NCI-H1436 treated with DMSO at 0.1 percent for 48 hours (cell line): ENCODE measurements at regions not wholly inside any gene's neighbourhood (a gene's known extent, or its start where the extent isn't known, plus 50 kb on each side); places are given as distances from the start of the nearest gene placed in this dataset.

ENCODE experiments used
- DNase-seq: peaks from one replicate; lab custom pipeline; 2025; lab: John Stamatoyannopoulos, UW

DNA sequence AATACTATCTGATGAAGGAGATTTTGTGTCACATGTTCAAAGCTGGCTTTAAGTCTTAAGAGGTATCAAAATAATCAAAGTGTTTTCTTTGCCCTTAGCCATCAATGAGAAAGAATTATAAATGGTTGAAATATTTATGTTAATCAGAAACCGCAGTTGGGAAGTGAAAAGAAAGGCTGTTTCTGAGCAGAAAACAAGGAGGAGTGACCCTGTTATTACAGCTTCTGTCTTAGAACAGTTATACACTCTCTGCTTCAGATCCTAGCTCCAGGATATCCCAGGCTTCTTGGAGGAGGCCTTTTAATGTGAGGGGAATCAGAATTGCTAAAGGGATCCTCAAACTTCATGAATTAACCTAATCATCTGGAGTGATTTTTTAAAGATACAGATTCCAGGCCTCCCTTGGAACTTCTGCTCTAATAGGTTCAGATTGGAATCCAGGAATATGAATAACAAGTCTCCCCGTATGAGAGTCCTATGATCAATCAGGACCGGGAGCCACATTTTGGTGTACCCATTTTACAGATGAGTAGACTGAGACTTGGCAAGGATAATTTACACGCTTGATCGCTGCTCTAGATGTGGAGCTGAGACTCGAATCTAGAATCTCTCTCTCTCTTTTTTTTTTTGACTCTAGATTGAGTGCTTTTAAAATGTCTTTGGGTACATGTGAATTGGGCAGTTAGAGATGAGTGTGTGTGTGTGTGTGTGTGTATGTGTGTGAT is 50.8 kb upstream of the JAG1 start:
- DNase-seq, result no peak

DNA sequence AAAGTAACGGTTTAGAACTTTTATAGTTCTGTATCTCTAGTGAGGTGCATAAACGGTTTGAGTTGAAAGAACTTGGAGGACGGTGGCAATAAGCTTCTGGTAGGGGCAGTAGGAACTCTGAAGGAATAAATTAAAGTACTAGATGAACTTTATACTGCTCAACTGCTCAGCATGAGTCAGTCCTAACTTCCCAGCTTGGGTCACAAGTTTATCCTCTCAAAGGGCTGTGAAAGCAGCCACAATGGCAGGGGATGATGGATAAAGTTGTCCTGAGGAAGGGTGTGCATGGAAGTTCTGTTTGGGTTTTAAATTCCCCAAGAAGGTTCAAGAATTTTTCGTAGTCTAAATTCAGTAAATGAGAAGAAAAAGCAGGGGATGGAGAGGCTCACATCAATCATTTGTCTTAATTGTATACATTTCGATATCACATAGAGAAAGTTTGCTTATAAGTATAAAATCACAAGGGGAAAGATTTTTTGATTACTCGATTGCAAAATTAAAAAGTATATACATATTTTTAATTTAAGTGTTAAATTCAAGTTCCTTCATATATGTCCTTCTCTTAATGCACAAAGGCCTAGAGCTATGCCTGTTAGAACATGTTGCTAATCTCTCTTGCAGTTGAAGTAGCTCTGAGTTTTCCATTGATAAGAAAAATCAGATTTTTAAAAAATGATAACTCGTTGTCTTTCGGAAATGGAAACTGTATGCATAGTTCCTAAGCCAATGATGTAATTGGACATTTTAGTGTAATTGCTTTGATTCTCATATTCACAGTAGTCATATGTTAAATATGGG is 55.3 kb upstream of the JAG1 start:
- no peak for DNase-seq

DNA sequence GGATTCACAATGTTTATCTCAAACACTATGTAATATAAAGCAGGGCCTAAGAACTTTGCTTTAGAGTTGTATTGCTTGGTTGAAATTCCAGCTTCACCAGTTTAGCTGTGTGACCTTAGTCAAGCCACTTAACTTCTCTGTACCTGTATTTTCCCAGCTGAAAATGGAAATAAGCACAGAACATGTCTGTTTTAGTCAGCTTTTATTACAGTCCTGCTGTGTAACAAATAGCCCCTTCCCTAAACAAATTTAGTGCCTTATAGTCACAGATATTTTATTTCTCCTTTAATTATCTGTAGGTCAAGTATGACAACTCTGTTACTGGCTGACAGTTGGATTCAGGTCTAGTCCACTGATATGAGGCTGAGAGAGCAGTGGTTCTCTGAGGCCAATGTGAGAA is 56.0 kb upstream of the JAG1 start:
- DNase-seq, result no peak

DNA sequence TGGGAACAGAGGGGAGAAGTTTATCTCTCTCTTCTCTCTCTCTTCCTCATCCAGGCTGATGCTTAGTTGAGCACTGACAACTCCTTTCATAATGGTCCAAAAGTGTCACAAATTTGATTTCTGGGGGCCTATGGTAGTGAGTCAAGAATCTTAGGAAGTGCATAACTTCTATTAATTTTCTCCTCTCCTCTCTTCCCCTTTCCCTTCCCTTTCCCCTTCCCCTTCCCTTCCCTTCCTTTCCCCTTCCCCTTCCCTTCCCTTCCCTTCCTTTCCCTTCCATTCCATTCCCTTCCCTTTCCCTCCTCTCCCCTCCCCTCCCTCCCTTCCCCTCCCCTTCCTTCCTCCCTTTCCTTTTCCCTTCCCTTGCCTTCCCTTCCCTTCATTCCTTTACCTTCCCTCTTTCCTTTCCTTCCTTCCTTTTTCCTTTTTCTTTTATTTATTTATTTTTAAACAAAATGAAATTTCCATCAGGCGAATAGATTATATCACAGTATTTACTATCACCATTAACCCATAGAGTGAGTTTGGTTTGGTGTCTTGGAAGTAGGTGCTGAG is 56.9 kb upstream of the JAG1 start:
- DNase-seq, result no peak

DNA sequence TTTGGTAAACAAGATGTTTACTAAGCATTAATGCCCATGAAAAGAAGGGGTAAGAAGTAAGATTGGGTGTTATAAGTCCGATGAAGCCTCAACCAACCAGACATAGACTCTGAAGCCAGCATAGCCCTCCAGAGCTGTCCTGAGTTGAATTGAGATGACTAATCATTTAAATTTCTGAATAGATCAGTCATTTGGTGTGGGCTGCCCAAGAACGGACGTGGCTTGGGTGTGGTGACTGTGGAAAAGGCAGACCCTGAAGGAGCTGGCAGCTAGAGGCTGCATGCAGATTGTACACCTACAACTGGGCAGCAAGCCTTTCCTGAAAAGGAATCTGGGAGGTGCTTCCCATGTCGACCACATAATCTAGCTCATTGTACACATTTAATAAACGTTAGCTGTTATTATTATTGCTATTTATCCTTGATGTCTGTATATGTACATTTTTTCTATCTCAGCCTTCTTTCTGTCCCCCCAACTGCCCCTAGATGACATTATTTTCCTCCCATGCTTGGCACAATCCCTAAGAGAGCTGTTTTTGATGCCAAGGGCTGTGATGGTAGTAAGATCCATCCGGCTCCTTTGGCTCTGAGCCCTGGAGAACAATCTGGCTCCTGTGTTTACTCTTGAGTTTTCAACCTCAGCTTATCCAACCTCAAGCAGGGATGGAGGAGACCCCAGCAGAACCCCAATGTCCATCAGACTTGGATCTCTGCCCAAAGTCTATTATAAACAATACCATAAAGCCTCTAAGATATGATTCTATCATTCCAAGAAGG is 57.6 kb upstream of the JAG1 start:
- DNase-seq, result no peak

DNA sequence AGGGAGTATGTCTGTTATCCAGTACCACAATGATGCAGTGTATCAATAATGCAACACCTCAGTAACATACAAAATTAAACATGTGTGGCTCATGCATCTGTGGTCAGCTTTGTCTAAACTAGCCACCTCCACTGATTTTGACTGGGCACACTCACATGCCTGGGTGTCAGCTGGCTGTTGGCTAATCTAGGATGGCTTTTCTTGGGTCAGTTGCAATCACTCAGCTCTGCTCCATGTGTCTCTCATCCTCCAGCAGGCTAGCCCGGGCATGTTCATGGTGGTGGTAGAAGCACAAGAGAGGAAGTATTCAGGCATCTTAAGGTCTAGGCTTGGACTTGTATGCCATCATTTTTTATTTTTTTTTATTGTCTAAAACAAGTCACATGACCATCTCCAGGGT is 59.3 kb upstream of the JAG1 start:
- DNase-seq, result no peak

DNA sequence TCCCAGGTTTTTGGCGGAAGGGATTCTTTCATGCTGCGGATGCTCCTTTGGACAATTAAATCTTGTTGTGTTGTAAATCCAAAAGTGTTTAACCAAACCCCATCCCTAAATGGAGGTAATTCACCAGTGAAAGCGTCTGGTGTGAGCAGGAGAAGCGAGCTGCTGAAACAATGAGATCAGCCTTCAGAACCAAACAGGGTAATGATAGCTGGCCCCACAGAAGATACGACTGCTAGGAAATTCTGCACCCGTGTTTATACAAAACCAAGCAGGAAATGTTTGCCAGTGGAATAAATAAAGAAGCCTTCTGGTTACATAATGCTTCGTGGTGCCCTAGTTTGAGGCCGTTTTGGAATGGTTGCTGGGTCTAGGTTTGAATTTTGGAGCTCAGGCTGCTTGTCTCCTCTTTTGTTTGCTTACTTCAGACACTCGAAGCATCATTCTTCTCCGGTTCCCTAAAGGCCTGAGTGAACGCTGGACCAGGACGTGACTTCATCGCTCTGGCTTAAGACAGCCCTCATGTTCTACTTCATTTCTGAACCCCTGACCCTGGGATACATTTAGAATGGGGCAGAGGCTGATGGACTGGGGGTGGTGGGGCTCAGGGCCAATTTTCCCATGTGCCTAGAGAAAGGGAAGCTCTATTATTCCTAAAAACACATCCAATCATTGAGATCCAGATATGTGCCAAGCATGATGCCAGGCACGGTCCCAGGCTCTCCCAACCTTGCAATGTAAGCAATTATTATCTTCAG is 61.6 kb upstream of the JAG1 start:
- DNase-seq, result no peak

DNA sequence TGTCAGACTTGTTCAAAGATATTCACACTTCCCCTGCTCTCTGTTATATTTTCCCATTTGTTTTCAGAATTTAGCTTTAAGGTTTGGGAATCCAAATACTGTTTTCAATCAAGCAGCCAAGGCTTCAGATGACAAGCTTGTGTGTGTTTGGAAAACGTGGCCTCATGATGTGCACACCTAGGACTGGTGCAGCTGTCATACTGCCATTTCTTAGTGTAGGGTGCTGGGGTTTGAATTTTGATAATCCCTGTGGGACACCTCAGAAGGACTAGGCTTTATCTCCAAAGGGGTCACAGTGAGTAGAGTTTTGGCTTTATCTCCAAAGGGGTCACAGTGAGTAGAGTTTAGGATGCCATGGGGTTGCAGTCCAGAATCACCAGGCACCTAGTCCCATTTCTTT is 65.3 kb upstream of the JAG1 start:
- no peak for DNase-seq

DNA sequence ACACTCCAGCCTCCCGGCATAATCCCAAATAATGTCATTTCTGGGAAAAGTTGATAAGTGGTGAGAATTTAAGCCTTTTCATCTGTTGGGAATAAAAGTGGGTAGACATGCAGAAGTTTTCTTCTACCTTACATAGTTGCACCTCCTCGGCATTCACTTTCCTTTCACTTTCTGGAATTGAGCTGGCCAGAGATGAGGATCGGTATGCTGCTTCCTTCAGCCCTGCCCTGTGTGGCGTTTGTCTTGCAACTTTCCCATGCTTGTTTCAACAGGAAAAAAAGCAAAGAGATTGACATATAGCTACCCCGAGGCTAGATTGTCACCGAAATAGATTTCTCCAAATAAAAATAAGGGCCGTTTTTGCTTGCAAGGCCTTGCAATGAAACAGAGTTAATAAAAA is 65.8 kb upstream of the JAG1 start:
- no peak for DNase-seq

DNA sequence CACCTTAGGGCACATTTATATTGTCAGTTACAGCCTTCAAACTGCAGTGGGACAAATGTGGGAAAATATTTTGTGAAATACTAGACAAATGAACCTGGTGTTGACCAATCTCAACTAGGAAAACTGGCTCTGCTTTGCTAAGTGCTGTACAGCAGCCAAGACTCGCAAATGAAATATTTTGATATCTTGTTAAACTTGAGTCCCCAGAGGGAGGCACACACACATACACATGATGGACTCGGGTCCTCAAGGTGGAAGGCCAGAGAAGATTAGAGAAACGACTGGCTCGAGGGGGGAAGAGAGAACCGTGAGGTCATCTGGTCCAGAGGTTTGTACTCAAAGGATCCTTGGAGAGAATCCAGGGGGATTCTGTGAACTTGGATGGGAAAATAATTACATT is 67.3 kb upstream of the JAG1 start:
- DNase-seq, result no peak

DNA sequence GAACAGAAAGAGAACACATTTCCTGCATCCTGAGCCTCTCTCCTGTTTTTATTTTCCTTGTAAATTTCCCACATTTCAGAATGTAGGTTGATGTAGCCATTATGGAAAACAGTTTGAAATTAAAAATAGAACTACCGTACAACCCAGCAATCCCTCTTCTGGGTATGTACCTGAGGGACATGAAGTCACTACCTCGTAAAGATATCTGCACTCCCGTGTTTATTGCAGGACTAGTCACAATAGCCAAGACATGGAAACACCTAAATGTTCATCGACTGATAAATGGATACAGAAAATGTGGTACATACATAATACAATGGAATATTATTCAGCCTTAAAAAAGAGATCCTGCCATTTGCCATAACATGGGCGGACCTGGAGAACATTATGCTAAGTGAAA is 72.0 kb upstream of the JAG1 start:
- no peak for DNase-seq

DNA sequence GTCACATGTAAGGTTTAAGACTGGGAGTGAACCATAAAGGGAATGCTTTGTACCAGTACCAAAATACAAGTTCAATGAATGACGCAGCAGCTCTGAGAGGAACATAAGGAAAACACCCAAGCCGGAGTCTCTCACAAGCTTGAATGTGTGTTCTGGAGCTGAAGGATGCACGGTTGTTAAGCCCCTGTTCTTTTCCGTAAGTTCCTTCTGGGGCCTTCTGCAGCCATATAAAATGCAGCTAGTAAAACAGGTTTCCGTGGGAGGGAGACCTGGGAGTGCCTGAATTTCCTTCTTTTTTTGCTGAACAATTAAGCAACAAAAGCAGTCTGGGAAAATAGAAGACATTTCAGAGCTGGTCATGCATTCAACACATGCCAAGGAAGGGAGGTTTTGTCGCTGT is 73.2 kb upstream of the JAG1 start:
- DNase-seq, result no peak

DNA sequence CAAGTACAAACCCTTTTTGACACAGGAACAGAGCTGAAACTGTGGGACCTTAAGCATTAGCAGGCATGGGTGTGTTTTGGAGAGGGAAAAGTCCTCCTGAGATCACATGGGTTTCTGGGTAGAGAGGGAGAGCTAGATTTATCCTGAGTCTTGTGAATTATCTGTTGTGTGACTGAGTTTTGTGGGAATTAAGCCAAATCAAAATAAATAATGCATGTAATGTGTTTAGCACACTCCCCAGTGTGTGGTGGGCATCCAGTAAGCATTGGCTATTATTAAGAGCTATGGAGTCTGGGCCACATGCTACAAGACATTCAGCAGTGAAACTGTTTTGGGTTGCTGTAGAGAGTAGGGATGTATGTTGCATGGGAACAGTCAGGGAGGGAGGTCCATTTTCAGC is 75.3 kb upstream of the JAG1 start:
- no peak for DNase-seq

DNA sequence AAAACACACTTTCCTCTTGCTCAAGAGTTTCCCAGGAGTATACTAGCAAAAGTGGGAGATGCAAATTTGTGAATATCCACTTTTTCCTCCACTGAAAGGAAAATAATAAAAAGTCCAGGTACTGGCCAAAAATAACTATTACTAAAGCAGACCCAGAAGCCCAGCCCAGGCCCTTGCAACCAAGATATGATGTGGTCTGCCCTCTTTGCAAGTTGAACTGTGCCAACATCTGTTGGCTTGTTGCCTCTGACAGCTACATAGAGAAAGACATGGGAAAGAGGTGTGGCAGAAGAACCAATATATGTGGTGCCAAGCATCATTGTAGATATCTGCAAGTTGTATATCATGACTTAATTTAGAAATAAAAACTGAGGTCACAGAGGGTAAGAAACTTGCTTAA is 78.4 kb upstream of the JAG1 start:
- DNase-seq, result no peak

DNA sequence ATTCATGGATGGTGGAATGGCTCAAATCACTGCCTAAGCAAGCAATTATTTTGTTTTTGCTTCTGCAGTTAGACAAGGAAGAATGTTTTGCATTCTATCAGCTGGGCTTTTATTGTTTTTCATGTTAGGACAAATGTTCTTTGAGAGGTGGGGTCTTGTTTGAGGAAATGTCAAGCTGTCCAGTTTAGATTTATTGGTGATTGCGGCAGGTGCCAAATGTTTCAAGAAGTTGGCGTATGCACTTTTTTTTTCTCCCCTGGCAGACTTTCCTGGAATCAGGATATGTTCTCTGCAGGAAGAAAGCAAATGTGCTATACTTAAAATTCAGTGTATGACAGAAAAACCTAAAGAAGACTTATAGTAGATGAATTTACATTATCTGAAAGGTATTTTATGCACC is 81.0 kb upstream of the JAG1 start:
- DNase-seq, result no peak

DNA sequence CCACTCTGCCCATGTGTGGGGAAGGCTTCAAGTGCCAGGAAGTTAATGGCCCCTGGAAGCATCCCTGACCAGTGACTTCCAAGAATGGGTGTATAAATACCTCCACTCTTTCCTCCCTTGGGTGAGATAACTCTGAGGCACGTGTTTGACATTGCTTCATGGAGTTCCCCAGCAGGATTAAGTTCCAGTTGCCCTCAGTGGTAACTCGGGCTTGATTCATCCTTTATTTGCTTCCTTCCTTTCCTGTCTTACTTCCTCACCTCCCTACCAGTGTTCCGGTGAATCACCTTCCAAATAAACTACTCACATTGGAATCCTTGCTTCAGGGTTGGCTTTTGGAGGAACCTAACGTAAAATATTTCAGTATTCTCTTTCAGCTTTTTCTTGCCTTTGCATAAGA is 84.6 kb upstream of the JAG1 start:
- DNase-seq, result no peak

DNA sequence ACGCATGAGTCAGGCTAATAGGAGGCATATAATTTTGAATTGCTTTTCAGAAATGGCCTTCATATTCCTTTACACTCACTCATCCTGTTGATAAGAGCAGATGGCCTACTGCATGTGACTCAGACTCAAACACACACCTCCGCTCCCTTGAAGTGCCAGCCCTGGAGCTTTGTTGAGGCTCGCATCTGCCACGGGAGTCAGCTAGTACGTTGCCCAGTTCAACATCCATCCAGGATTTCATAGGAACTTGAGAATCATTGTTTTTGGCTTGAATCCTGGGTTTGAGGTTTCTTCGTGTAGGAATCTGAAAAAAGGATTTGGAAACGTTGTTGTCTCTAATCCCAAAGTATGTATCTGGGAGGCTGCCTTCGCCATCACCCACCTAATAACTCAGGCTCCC is 87.4 kb upstream of the JAG1 start:
- DNase-seq, result no peak

DNA sequence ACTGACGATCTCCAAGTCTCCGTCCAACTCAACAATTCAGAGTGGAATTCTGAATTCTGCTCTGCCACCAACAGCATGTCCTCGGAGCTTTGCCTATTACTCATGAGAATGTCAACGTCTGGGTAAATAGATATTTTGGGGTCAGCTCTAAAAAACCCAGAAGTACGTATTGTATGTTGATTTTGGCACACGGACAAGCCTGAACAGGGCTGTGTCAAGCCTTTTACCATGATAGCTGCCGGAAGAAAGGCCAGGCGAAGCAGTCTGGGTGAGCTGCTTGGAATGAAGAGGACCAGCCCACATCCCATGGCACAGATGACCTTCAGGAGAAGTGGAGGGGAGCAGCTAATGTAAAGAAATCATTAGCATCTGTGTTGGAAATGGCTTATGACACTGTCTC is 88.0 kb upstream of the JAG1 start:
- no peak for DNase-seq

DNA sequence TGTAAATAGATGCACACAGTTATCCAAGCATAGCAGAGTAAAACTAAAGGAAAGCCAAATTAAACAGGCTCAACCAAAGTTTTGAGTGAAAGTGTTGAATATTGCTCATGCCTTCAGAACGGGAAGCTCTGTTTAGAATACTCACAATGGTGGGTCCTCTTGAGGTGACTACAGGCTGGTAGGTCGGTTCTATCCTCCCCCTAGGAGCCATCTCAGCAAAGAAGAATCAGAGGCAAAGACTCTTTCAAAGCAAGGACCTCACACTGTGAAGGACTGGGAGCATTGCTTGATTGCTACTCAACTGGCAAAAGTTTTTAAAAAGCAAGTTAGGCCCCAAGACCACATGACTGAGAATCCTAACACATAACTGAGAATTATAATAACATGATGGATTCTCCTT is 88.4 kb upstream of the JAG1 start:
- no peak for DNase-seq

DNA sequence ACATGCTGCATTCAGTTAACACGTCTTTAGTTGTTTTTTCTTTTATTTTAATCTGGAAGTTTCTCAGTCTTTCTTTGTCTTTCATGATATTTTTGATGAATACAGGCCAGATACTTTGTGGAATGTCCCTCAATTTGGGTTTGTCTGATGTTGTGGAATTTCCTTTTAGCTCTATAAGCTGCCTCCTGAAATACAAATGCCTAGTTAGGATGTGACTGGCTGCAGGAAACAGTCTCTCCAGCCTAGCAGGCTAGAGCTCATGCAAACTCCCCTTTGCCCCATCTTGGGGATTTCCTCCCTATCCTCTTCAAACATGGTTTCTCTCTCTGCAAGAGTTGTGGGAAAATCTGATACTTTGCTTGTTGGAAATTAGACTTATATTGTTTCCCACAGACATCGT is 89.3 kb upstream of the JAG1 start:
- DNase-seq, result no peak

DNA sequence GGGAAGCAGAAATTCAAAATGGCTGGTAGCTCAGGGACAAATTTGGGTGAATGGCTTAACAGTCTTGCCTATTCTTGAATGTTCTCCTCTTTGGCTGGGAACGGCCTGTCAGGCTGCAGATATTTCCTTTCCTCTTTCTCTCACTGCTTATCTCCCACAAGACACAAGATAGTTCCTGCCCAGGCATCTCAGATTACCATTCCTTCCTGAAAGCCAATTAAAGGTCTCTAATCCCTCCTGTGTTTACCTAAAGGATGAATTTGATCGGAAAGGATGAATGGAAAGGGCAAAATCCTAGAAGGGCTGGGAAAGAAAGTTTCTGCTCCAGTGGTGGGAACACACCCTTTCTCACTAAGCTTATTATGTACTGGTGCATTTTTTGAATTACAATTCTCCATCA is 95.9 kb upstream of the JAG1 start:
- no peak for DNase-seq

DNA sequence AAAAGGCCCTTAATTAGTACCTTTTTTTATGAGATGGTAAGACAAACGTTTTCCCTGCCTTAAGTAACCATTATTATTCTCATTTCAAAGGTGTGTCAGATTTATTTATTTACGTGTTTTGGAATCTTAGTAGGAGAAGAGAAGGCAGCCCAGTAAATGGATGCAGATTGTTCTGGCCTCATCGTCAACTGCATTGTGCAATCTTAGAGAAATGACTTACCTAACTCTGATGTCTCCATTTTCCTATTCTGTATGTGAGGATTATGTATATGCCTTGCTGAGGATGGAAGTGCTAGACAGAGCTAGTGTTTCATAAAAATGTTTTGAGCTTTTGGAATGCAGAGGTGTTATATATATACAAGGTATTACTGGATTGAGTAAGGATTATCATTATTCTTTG is 97.0 kb upstream of the JAG1 start:
- no peak for DNase-seq
